ENCODE measurements at regions not wholly inside any gene's neighbourhood (a gene's known extent, or its start where the extent isn't known, plus 50 kb on each side); places are given as distances from the start of the nearest gene placed in this dataset.

DNA sequence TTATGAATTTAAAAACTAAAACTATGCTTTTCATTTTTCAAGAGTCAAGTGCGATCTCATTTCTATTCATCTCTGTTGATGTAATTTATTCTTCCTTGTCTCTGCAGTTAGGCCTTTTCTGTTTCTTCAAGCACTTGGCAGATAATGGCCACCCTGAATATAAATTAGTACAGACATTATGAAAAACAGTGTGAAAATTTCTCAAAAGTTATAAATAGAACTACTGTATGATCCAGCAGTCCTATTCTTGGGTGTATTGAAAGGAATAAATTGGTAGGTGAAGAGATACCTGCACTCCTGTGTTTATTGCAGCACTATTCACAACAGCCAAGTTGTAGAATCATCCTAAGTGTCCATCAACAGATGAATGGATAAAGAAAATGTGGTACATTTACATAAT is 248.3 kb downstream of the DOK5 start:
- Histone ChIP-seq H3K36me3 (no peaks in the 10 kb centered on the region), H3K27ac (no peak overlapping the region), H3K9me3 (no peaks in the 10 kb centered on the region), H3K4me1 (ENCODE audit: insufficient read depth) (no peaks in the 10 kb centered on the region), H3K27me3 (no peaks in the 10 kb centered on the region), H3K4me3 (no peak overlapping the region)
- intact Hi-C loops (cut with DNase I): no loop called here
- TF ChIP-seq EP300 (IDR thresholded peaks at IDR 0.05): no peak
- TF ChIP-seq, protein P1, sequence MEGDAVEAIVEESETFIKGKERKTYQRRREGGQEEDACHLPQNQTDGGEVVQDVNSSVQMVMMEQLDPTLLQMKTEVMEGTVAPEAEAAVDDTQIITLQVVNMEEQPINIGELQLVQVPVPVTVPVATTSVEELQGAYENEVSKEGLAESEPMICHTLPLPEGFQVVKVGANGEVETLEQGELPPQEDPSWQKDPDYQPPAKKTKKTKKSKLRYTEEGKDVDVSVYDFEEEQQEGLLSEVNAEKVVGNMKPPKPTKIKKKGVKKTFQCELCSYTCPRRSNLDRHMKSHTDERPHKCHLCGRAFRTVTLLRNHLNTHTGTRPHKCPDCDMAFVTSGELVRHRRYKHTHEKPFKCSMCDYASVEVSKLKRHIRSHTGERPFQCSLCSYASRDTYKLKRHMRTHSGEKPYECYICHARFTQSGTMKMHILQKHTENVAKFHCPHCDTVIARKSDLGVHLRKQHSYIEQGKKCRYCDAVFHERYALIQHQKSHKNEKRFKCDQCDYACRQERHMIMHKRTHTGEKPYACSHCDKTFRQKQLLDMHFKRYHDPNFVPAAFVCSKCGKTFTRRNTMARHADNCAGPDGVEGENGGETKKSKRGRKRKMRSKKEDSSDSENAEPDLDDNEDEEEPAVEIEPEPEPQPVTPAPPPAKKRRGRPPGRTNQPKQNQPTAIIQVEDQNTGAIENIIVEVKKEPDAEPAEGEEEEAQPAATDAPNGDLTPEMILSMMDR (IDR thresholded peaks at IDR 0.05): no peak
- no peak for TF ChIP-seq POLR2A (IDR thresholded peaks at IDR 0.05)
- DNase-seq: no peak
- WGBS, 3 donors: 89 to 99% (median 97%) methylated on average over 1 of the region's 1 CpG

DNA sequence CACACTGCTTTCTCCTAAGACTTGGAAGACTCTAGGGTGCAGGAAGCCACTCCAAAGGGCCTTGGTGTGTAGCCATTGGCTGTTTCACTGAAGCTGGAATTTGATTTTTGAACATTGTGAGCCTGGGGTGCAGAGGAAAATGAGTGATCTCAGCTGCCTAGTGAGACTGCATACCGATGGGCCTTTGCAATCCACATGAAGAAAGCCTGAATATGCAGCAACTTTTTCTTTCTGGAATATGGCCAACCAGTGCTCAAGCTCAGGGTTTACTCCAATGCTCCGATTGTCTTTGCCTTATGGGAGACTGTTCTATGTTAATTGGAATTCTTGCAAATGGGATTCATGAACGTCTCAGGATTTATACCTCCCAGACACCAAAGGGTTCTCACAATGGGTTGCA is 242.6 kb downstream of the DOK5 start:
- Histone ChIP-seq H3K27me3 (no peaks in the 10 kb centered on the region), H3K9me3 (no peaks in the 10 kb centered on the region)
- WGBS, 3 donors: 49 to 72% (median 60%) methylated on average over 3 of the region's 3 CpGs

DNA sequence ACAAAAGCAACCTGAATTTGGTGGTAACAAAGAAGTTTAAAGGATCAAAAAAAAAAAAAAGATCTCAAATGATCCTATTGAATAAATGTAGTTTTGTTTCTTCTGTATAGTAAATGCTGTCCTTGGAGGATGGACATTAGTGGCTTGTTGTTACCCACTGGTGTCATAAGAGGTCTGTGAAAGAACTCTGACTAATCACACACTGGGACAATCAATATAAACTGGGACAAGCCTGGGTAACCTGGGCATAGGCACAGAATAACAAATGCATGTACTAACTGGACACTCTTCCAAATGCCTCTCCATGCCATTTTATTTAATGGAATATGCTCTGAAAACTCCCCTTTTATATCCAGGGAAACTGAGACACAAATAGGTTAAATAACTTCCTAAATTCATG is 241.4 kb downstream of the DOK5 start:
- intact Hi-C loops (cut with DNase I): no loop called here
- no peak overlapping the region for H3K4me3 ChIP-seq
- TF ChIP-seq EP300 (IDR thresholded peaks at IDR 0.05) (no peak), POLR2A (IDR thresholded peaks at IDR 0.05) (no peak)
- TF ChIP-seq, protein P1 (IDR thresholded peaks at IDR 0.05): no peak
- no peaks in the 10 kb centered on the region for H3K27me3 ChIP-seq
- H3K36me3 ChIP-seq: no peaks in the 10 kb centered on the region
- no peak overlapping the region for H3K27ac ChIP-seq
- H3K4me1 ChIP-seq (ENCODE audit: insufficient read depth): no peaks in the 10 kb centered on the region
- no peak for DNase-seq
- no peaks in the 10 kb centered on the region for H3K9me3 ChIP-seq

More for the DNA sequence above, 242.6 kb downstream of the DOK5 start:
- DNase-seq: no peak
- TF ChIP-seq, protein P1 (IDR thresholded peaks at IDR 0.05): no peak
- no peak for TF ChIP-seq EP300 (IDR thresholded peaks at IDR 0.05)
- TF ChIP-seq POLR2A (IDR thresholded peaks at IDR 0.05): no peak
- H3K27ac ChIP-seq: no peak overlapping the region
- H3K36me3 ChIP-seq: no peaks in the 10 kb centered on the region
- H3K4me3 ChIP-seq: no peak overlapping the region
- intact Hi-C loops (cut with DNase I): no loop called here
- H3K4me1 ChIP-seq (ENCODE audit: insufficient read depth): no peaks in the 10 kb centered on the region

- H3K27ac ChIP-seq: no peak overlapping the region
- TF ChIP-seq POLR2A (IDR thresholded peaks at IDR 0.05) (no peak), EP300 (IDR thresholded peaks at IDR 0.05) (no peak)
- TF ChIP-seq, protein P1 (IDR thresholded peaks at IDR 0.05): no peak
- intact Hi-C loops (cut with DNase I): no loop called here
- no peak overlapping the region for H3K4me3 ChIP-seq
- no peaks in the 10 kb centered on the region for H3K36me3 ChIP-seq
- no peaks in the 10 kb centered on the region for H3K9me3 ChIP-seq
- 70 to 75% (median 72%) methylated on average over 5 of the region's 5 CpGs for WGBS, 3 donors
- H3K4me1 ChIP-seq (ENCODE audit: insufficient read depth): no peaks in the 10 kb centered on the region
- no peak for DNase-seq
- no peaks in the 10 kb centered on the region for H3K27me3 ChIP-seq
Measured at GRCh38 chr20:54716174-54716747, 240.9 kb downstream of the DOK5 start.
